Neural cell (in vitro differentiated cells): ENCODE measurements at regions not wholly inside any gene's neighbourhood (a gene's known extent, or its start where the extent isn't known, plus 50 kb on each side); places are given as distances from the start of the nearest gene placed in this dataset.

Experiments used
- CTCF ChIP-seq: fragments of 450-650 bp; IDR thresholded peaks from 2 replicates; pipeline ENCODE4 v1.5.1; 2014; ENCODE audit warnings: antibody characterized with exemption, mild to moderate bottlenecking, moderate library complexity; ENCODE audit not compliant: poor library complexity, severe bottlenecking
- EP300 ChIP-seq: fragments of 450-650 bp; conservative IDR thresholded peaks from 2 replicates; pipeline ENCODE4 v1.6.1; 2014; ENCODE audit warnings: antibody characterized with exemption, mild to moderate bottlenecking, moderate library complexity; ENCODE audit not compliant: poor library complexity, severe bottlenecking
- EZH2 ChIP-seq: fragments of 200-600, 300-800 bp; shearing (Covaris generic), sonication (generic); IDR thresholded peaks from 2 replicates; pipeline ENCODE4 v1.6.1; 2014; ENCODE audit warnings: antibody characterized with exemption, low read length, borderline replicate concordance, mild to moderate bottlenecking; ENCODE audit not compliant: insufficient read depth, poor library complexity, severe bottlenecking
- POLR2AphosphoS5 ChIP-seq: IDR thresholded peaks from 2 replicates; pipeline ENCODE4 v1.6.1; 2012
- RAD21 ChIP-seq: fragments of 450-650 bp; conservative IDR thresholded peaks from 2 replicates; pipeline ENCODE4 v1.6.1; 2014; ENCODE audit warnings: antibody characterized with exemption, mild to moderate bottlenecking, moderate library complexity
- REST ChIP-seq: IDR thresholded peaks from 2 replicates; pipeline ENCODE4 v1.6.1; 2012; ENCODE audit warnings: borderline replicate concordance
- SMC3 ChIP-seq: fragments of 450-650 bp; conservative IDR thresholded peaks from 2 replicates; pipeline ENCODE4 v1.6.1; 2014; ENCODE audit warnings: antibody characterized with exemption, mild to moderate bottlenecking, moderate library complexity; ENCODE audit not compliant: poor library complexity
- TAF1 ChIP-seq: IDR thresholded peaks from 2 replicates; pipeline ENCODE4 v1.6.1; 2012; ENCODE audit warnings: low read depth

GRCh38 chr2:149926149-149926548 is 338.6 kb upstream of the MMADHC start:
- TF ChIP-seq EZH2 (no peak), SMC3 (no peak), CTCF (no peak), EP300 (no peak), RAD21 (no peak), TAF1 (no peak), POLR2AphosphoS5 (no peak), REST (no peak)
